Vagina (tissue), 2 donors: ENCODE measurements at regions not wholly inside any gene's neighbourhood (a gene's known extent, or its start where the extent isn't known, plus 50 kb on each side); places are given as distances from the start of the nearest gene placed in this dataset.

ENCODE experiments used
- CTCF ChIP-seq, 3 experiments: fragments of 450-650 bp in 2 of 3; fragments of 200-600 bp in 1 of 3; sonication (generic) in 1 of 3; IDR thresholded peaks; one replicate each; pipeline ENCODE4 v1.5.1; 2017 to 2019; ENCODE audit warnings: antibody characterized with exemption in 3 of 3, mild to moderate bottlenecking in 2 of 3, moderate library complexity in 2 of 3
- POLR2A ChIP-seq, 2 donors: fragments of 450-650 bp; IDR thresholded peaks; one replicate each; pipeline ENCODE4 v1.6.1; 2017; ENCODE audit warnings: antibody characterized with exemption in 2 of 2, mild to moderate bottlenecking in 2 of 2, moderate library complexity in 2 of 2

- TF ChIP-seq POLR2A (IDR thresholded peaks at IDR 0.05) (no peak), CTCF (IDR thresholded peaks at IDR 0.05) (no peak)
Observed at GRCh38 chr1:201710632-201711597, 118.0 kb upstream of the IPO9 start.
